Fibroblast of the conjunctiva (primary cell): ENCODE measurements at regions not wholly inside any gene's neighbourhood (a gene's known extent, or its start where the extent isn't known, plus 50 kb on each side); places are given as distances from the start of the nearest gene placed in this dataset.

Experiments used
- DNase-seq: peaks from one replicate; pipeline ENCODE4 v3.0.0-alpha.2; 2010; ENCODE audit warnings: low read depth

DNA sequence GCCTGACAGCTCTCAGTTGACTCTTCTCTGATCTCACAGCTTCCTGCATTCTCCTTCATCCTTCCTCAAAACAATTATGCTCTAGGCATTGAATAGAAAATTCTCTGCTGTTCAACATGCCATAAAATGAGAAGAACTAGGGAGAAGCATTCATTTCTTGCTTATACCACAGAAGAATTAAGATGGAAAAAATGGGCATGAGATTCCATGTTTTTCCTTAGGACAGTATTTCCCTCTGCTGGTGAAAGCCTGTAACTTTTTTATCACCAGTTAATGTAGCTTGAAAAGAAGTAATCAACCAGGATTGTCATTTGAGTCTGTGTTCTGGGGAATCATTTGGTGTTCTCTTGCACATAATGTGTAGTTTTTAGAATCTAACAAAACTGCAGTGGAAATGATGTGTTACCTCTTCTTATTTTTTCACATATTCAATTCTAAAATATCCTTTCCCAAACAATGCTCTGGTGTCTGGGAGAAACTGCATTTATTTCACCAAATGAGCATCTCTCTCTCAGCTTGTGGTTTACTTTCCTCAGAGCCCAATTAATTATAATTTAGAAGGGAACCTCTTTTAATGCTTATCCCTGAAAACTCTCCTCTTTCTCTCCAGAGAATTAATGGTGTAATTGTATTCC, 92.8 kb upstream of the DCBLD2 start:
- DNase-seq = peak; percentile 62

DNA sequence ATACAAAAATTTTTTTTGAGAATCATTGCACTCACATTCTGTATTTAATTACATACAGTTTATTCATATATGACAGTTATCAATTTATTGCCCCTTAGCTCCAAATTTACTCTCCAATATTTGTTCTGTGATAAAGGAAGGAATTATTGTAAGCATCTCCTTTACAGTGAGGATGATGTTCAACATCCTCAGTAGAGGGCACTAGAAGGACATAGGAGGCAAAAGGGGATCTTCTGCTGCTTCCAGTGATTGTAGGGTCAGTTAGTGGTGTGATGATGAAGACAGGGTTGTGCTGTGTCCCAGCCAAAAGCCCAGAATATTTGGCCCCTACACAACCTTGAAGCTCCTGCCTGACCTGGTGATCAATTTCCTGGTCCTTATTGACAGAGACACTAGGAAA, 89.9 kb upstream of the DCBLD2 start:
- no peak for DNase-seq

DNA sequence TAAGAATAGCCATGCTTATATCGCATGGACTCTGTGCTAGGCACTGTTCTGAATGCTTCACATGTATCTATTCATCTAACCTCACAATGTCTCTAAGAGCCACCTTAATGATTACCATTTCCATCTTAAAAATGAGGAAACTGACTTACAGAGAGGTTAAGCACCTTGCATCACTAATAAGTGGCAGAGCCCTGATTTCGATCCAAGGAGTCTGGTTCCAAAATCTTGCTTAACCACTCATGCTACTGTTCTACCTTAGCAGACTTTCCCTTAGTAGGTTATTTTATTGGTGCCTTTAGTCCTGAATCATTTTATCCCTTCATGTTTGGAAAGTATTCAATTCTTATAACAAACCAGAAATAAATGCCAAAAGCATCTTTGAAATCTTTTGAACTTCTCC, 89.2 kb upstream of the DCBLD2 start:
- no peak for DNase-seq

DNA sequence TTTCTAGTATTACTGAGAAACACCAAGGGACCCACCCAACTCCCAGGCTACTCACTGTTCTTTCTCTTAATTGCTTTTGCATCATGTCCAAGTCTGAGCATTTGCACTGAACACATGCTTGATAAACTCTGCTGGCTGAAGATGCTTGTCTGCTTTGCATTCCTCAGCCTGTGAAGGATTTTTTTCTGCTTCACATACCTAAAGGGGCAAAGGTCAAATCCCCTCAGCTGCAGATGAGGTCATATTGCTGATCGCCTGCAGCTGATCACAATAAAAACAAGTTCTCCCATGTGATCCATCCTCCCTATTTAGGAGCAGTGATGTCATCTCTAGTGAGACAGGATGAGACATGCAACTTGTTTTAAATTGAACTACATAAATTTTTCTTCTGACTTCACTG, 84.6 kb upstream of the DCBLD2 start:
- peak; percentile 88 for DNase-seq

DNA sequence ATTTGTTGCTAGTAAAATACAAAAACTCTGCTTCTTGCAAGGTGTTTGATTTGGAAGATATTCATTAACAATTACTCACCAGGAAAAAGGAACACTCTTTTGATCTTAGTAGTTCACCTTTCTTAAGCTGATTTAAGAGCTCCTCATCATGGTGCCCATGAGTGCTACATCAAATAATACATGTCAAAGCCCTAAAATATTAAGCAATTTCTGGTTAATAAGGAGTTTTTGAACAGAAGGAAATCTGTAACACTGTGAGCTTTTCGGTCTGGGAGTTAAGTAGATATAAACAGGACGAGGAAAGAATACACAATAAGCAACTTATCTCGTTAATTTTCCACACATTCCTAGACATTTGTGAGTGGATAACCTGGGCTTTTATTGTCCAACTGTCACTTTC, 83.9 kb upstream of the DCBLD2 start:
- no peak for DNase-seq

DNA sequence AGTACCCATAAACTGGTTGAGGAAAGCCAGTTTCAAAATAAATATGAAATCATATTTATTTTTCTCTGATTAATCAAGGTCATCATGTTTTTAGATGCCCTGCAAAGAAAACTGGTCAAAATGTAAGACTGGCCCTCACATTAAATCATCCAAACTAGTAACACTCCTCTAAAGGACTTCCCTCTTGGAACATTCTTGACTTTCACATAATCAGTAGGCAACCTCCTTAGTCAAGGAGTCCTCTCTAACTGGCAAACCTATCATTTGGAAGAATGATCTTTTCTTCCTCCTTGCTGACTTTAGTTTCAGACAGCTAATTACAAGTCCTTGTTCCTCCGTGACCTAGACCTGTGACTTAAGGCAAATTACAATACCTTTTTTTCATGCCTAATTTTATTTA, 82.5 kb upstream of the DCBLD2 start:
- no peak for DNase-seq

DNA sequence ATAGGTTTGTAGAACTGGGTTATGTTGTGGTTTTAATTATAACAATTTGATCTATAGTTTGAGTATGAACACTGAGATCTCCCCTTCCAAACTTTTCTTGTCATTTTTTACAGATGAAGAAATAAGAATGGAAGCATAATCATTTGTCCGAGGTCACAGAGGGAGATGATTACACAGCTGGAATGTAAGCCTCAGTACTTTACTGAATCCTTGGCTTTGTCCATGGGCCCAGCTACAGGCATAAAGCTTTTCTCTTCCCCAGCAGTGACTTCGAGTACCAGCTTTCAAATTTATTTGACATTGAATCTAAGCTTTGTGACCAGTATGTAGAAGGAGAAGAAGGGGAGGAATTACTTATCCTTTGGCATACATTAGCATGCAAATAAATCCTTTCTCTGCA, 80.9 kb upstream of the DCBLD2 start:
- no peak for DNase-seq

DNA sequence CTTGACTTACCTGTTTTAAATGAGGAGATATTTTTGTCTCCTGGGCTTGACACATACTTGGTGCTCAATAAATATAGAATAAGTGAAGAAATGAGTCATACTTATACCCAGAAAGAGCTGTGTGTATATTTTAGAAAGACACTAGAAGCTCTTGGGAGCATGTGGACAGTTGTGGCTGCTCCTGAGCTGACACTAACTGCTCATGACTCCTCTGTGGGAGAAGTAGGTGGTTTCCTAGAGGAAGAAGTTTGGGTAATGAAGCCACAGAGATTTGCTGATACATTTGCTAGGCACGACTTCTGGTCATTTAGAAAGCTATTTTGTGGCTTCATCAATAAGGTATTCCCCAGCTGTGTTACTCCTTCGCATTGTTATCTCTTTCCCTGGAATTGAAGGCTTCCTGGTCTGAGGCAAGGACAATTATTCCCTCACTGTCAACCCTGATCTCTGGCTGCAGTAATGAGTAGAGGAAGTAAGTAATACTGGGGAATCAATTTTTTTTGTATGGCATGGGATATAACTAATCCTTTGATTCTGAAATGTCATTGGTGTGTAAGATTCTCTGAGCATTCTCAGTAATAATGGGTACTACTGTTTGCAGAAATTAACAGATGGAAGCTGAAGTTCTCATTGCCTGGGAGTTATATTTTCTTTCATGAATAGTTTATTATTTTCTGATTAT, 79.6 kb upstream of the DCBLD2 start:
- DNase-seq = no peak

DNA sequence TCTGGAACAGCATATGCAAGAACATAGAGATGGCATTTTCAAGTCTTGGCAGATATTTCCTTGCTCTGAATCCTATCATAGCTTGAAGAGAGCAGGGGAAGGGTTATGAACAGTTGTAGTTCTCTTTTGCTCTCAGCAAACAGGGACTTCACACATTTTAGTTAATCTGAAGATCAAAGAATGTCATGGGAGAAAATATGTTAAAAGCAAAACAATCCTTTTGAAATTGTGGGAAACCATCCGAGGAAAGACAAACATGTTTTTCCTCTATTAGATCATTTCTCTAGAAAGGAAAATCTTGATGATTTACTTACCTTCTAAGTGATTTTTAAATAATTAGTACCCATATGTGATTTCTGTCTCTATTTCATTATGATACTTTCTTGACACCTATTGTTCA, 77.8 kb upstream of the DCBLD2 start:
- no peak for DNase-seq

DNA sequence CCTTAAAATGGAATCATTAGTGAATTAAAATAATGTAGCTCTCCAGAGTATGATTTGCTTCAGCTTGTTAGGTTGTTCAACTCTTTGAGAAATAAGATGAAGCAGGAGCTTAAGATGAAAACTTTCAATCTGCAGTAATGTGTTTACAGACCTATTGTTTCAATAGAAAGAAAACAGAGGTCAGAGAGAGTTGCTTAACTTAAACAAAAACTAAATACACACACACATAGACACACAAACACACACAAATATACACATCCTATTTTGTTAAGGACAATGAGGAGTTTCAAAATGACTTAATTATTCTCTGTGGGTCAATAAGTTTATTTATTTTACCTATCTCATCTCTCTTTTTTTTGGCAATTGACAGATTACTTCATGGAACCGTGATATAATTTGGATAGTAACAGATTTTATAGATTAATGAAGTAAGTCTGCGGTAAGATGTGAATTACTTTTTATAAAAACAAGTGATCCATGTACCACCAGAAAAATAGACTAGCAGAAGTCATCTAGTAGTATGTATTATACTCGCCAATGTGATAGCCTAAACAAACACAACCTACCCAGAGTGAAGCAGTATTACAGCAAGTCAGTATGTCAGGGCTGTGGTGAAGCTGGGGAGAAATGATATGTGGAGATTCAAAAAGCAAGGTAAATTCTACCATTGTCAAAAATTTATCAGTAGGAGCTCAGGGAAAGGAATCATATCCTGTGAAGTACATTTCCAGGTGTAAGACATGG, 76.7 kb upstream of the DCBLD2 start:
- no peak for DNase-seq

DNA sequence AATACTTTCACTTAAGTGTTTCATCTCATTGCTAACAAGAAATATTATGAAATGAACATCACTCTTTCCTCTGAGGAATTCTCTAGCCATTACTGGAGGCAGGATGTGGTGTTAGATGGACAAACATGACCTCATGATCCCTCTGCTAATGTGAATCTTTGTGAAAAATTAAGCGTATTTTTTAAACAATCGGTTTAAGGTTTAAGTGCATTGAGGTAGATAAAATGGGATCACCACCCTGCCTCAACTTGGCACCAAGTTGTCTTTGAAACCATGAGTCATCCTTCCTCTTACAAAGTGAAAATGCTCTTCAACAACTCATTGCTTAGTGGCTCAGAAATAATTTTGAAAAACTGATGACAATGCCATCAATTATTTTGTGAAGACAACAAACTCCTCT, 76.0 kb upstream of the DCBLD2 start:
- peak; percentile 59 for DNase-seq

DNA sequence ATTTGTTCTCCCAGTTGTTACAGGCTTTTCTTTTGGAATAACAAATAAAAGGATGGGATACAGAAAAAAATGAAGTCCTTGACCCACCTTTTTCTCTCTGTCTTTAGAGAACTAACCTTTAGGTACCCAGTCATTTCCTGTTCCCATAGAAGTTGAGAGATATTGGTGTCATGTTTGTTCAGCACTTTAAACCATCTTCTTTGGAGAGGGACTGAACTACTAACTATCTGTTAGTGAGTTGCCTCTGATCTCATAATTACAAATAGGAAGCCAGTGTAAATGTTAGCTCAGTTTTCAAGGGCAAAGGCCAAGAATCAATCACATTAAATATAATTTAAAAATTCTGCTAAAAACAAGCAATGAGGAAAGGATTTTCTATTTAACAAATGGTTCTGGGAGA, 72.9 kb upstream of the DCBLD2 start:
- DNase-seq = no peak

DNA sequence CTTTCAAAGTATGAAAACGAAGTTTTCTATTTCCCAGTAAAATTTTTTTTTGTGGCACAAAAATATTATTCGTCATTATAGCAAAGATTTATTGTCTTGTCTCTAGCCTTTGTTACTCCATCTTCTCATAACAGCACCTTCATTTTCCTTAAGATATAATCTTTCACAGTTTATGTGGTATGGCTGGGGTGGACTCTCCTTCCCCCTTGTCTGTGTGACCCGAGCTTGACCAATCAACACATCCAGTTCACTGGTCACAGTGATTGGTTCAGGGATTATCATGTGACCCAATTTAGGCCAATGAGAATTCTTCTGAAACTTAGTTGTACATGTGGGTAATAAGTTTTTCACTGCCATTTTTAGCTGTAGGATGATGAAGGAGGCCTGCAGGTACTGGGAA, 71.2 kb upstream of the DCBLD2 start:
- no peak for DNase-seq

DNA sequence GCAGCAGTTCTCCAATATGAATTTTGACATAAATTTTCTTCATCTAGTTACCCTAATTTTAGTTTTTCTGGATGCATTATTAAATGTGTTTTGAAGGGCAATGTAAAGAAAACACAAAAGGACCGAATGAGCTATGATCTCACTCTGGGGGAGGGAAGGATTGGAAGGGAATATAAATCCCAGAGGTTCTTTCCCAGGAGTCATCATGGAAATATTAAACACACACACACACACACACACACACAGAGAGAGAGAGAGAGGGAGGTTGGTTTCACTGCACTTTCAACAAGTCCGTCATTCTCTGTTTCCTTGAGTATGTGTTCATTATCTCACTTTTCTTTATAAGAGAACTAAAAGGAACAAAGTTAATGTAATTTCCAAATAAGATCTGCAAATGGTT, 70.7 kb upstream of the DCBLD2 start:
- DNase-seq = peak; percentile 79

DNA sequence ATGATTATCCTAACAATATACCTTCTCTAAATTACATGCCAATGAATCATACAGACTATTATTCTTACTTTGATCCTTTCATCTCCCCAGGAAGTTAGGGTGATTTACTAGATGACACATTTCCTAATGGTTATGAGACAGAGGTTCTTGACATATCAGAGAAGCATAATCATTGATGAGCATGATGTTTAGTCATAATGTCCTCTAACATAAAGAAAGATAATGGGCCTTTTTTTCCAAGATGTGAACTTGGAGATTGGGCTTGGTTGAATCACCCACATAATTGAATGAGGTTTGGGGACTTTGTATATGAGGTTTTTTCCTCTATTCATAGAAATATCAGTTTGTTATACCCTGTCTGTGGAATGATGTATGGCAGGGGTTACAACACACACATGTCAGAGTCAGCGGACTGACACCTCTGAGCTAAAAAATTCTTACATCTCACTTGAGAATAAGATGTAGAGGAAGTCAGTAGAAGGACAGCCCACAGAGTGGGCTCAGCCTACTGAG, 69.7 kb upstream of the DCBLD2 start:
- no peak for DNase-seq

DNA sequence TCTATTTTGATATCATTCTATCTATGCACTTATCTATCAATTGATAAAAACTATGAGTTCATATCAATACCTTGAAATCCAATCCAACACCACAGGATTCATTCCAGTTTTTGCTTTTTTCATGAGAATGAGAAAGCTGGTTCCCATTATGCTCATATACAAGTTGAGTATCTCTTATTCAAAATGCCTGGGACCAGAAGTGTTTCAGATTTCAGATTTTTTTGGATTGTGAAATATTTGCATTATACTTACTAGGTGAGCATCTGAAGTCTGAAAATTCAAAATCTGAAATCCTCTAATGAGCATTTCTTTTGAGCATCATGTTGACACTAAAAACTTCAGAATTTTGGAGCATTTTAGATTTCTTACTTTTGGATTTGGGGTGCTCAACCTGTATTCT, 67.8 kb upstream of the DCBLD2 start:
- no peak for DNase-seq

DNA sequence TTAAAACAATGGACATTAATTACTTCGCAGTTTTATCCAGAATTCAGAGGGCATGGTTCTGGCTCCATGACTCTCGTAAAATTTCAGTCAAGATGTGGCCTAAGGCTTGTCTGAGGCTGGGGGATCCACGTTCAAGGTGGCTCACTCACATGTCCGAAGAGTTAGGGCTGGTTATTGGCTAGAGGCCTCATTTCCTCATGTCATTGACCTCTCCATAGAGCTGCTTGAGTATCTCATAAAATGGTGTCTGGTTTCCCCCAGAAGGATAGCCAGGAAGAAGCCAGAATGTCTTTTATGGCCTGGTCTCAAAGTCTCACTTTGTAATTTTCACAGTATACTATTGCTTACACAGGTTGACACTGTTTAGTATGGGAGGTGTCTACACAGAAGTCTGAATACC, 67.3 kb upstream of the DCBLD2 start:
- DNase-seq = no peak

DNA sequence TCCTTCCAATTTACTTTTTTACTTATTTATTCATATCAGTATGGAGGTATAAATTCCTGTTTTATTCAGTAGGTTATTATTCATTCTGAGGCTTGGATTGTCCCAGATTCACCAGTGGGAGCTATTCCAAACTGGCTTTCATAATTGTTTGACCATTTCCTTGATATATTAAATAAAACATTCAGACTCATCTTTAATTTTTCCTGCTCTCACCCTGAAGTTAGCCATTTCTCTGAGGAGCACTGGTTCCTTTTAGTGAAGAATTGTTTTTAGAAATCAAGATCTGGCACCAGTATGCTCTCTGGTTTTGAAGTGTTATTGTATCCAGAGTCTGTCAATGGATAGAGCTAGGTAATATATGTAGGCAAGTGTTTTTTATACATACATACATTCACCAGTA, 66.9 kb upstream of the DCBLD2 start:
- no peak for DNase-seq

DNA sequence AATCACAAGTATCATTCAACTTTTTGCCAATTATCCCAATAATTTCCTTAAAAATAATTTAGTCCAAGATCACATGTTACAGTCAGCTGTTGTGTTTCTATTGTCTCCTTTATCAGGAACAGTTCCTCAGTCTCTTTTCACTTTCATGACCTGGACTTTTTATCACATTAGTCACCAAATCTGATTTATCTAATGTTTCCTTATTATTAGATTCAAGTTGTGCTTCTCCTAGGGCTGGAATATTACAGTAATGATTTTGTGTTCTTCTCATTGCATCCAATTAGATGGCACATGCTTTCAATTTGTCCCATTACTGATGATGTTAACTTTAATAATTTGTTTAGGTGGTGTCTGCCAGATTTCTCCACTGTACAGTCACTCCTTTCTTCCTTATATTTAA, 66.3 kb upstream of the DCBLD2 start:
- DNase-seq = no peak

DNA sequence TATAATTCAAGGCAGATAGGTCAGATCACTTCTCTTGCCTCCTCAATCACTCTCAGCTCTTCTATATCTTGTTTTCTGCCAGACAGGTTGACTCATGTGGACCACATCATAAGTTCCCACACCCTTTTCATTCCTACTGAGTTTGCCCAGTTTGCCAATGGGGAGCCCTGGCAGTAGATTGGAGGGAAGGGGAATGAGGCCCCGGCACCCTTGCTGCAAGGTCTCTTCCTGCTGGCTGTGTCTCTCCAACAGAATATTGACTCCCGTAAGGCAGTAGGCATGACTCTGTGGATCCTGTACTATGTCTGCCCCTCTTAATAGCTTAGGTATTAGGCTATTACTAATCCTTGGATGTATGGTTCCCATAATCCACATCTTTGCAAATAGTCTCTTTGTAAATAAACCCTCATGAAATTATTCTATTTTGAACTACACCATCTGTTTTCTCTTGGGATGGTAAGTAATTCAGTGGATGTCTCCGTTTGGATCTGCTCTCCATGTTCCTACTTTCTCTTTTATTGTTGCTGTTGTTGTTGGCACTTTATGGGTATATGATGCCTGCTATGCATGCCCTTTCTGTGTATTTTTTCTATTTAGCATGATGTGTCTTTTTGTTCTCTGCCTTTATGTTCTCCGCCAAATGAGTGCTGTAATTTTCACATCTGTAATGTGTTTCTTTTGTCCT, 65.5 kb upstream of the DCBLD2 start:
- no peak for DNase-seq

DNA sequence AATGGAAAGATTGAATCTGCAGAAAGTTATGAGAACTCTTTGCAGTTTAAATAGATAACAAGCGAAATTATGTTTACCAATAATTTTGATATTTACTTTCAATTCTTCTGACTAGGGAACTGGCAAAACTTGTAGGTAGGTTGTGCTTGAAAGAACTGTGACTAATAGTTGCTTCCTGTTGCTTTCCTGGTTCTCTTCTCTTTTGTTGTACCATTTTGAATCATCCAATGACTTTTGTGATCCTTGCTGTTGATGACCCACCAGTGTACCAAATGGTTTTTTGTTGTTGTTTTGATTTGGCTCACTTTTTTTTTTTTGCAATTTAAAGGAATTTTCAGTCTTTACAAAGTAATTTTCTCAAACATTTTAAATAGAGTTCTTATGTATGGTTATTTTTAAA, 64.9 kb upstream of the DCBLD2 start:
- DNase-seq = no peak

DNA sequence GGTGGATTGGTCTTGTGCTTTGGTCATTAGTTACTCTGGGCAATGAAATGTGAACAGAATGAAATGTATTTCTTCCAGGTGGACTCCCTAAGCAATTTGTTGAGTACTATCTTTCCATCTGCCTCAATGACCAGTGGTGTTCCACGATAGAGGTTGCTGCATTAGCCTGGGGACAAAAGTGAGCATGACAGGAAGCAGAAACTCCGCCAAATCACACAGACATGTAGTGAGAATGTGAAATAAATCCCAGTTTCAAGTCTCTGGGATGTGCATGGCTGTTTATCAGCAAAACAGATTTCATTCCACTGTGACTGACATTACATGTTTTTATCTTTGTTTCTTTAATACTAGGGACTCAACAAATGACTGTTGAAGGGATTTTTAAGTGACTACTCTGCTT, 63.3 kb upstream of the DCBLD2 start:
- DNase-seq = no peak

DNA sequence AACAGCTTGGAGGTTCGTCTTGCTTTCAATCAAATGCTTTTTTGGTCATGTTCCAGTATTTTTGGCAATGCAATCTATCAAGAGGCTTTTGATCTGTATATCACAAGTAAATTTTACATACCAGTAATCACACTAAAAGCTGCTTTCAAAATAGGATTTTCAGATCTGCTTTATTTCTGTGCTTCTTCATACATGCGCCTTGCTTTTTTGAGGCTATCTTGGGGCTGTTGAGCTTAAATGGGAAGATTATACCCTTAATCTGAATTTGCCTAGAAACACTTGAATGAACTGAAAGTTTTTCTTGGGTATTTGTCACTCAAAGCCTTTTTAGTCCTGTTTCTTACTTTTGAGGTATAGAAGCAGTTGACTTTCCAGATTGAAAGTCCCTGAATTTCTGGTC, 62.1 kb upstream of the DCBLD2 start:
- no peak for DNase-seq
